ENCODE measurements at regions not wholly inside any gene's neighbourhood (a gene's known extent, or its start where the extent isn't known, plus 50 kb on each side); places are given as distances from the start of the nearest gene placed in this dataset.

DNA sequence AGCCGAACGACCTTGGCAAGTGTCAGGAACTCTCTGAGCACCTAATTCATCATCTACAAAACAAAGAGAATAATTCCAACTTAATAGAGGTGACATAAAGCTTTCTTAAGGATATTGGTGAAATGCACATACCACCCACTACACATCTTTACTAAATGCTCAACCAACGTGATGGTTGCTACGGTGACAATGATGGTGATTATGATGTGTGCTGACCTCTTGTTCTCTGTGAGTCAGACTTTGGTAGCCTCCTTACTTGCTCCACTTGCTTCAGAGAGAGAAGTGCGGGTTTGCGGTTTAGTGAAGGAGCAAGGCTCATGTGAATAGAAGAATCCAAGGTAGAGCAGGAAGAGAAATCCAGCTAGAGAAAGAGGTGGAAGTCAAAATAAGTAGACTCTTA is 52.8 kb upstream of the CLNK start:
- DNase-seq = no peak

- no peak for DNase-seq
Measured at GRCh38 chr4:10736895-10737294, 52.3 kb upstream of the CLNK start.

- DNase-seq = no peak
Measured at GRCh38 chr4:10736266-10736665, 51.7 kb upstream of the CLNK start.

- no peak for DNase-seq
Measured at GRCh38 chr4:10734697-10735096, 50.1 kb upstream of the CLNK start.

Data from MV-4-11 (cell line).